HG03521 (cell line): ENCODE measurements at regions not wholly inside any gene's neighbourhood (a gene's known extent, or its start where the extent isn't known, plus 50 kb on each side); places are given as distances from the start of the nearest gene placed in this dataset.

ENCODE experiments used
- ATAC-seq: cut with Tn5 transposase; IDR thresholded peaks from one replicate; pipeline ENCODE4 v1.9.1; 2021; ENCODE audit warnings: mild to moderate bottlenecking, moderate library complexity; ENCODE audit not compliant: unreplicated experiment

DNA sequence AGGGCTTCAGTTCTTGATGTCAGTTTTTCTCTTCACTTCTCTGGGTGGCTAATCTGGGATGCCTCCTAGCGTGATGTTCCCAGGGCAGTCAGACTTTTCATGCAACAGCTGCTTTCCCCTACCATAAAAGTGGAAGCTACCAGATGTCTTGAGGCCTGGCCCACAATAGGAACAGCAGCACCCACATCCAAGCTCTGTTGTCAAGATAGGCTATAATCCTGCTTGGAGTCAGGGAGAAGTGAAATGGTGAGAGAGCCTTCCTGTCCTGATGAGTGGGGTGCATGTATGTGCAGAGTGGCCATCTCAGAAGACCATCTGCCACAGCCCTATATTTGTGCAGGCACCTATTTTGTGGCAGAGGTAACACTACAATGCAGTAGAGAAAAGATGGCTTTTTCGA, 108.0 kb downstream of the HTR5A start:
- no peak for ATAC-seq

GRCh38 chr7:155181768-155182167, 111.6 kb downstream of the HTR5A start:
- ATAC-seq, result no peak

GRCh38 chr7:155182406-155182970, 112.4 kb downstream of the HTR5A start:
- no peak for ATAC-seq

DNA sequence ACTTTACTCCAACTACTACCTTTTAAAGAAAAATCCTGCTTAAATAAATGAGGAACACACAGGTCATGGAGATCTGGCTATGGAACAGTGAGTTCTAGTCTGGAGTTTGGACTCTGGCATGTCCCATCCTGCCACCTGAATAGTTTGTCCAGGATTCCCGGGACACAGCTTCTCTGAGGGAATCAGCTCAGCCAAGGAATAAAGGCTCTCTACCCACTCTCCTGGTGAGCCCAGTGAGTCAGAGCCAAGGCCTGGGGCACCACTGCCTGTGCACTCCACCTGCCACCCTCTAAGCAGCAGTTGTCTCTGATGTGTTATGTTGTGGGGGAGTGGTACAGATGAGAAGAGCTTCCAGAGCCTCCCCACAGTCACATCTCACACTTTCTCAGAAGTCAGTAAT, 113.5 kb downstream of the HTR5A start:
- no peak for ATAC-seq

DNA sequence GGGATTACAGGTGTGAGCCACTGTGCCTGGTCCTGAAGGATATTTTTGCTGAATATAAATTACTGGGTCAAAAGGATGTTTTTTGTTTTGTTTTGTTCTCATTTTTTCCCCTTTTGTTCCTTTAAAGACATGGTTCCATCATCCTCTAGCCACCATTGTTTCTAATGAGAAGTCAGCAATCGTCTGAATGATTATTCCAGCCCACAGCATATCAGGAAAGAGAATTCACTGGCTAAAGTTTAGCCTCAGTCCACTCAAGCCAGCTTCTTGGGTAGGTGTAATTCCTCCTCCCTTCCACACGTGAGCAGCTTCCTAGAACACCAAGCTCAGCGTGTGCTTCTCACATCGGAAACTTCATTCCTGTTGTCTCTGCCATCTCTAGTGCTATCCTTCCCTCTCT, 112.8 kb upstream of the INSIG1 start:
- ATAC-seq, result no peak

DNA sequence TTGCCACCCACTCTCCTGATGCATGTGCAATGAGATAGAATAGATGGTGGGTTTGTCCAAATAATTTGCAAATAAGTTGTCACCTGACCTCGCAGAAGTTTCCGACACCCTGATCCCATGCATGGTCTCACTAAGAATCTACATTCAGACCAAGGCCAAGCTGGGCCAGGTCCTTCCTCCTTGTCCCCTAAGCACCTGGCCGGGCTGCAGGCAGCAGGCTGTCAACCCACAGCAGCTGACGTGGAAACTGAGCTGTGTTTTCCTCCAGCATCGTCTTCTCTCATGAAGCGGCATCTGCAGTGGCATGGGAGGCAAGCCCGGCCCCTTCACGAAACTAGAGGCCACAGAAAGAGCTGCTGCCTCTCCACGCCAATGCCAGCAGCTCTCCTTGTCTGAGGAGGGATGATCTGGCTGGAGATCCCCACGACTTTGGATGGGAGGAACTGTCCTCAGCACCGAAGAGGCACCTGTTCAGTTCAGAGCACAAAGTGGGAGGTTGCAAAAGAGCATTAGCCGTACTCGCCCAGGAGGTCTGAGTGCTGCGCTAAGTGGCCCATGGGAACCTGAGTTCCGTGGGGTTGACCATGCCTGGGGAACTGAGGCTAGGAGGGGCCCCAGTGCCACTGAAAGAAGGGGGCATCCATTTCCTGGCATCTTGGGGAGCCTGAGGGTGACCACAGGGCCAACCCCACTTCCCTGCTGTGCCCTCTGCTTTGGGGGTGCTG, 110.5 kb upstream of the INSIG1 start:
- no peak for ATAC-seq

GRCh38 chr7:155188357-155188756, 109.3 kb upstream of the INSIG1 start:
- ATAC-seq, result no peak

- ATAC-seq, result no peak
Observed at GRCh38 chr7:155188821-155189581, 108.7 kb upstream of the INSIG1 start.

DNA sequence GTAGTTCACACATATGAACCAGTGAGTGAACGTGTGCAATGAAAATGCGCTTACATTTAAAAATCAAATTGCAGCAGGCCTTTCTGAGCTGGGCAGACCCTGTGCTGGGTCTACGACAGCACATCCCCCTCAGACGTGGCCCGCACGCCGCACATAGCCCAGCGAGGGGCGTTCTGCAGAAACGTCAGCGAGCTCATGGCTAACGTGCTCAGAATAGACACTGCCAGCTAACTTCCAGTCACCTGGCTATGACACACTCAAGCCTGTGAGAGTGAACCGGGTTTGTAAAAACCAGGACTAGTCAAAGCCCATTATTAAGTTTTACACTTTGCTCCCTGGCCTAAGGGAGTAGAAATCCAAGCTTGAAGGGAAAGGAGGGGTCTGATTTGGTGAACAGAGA, 108.1 kb upstream of the INSIG1 start:
- ATAC-seq, result no peak

- ATAC-seq, result no peak
Observed at GRCh38 chr7:155190688-155191087, 107.0 kb upstream of the INSIG1 start.

DNA sequence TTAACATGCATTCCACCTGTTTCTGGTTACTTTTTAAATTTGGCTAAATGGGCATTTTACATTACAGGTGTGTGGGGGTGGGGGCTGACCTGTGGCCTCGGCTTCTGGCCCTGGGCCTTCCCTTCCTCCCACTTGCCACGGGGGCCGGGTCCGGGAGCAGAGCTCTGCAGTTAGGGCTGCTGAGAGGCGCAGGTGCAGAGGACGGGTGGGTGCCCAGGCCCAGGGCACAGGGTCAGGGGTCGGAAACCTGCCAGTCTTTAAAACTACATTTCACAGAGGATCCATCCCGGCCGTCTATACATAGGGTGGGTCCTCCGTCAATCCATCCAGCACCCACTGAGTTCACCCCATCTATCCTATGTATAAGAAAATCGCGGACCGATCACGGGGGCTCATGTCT, 106.5 kb upstream of the INSIG1 start:
- ATAC-seq, result no peak

DNA sequence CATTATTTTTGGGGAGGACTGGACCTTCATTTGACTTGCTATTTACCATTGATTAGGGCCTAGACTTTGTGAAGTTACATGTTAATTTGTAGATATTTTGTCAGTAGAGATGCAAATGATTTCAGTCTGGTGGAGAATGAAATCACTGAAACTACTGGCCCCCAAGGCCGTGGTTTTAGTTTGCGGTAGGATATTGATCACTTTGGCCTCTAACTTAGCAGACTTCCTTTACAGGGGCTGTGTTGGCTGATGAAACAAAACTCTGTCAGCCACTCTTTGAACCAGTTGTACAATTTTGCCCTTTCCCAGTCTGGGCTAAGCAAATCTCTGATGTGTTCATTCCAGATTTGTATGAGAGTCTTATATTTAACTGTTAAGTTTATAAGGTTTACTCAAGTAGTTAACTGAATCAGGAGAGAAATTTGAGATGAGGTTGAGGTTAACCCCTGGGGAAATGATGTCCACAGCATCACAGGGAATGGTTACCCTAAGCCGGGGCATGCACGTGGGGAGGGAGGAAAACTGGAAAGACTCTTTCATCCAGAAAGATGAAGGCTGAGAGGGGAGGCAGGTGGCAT, 105.7 kb upstream of the INSIG1 start:
- peak; percentile 53 for ATAC-seq

DNA sequence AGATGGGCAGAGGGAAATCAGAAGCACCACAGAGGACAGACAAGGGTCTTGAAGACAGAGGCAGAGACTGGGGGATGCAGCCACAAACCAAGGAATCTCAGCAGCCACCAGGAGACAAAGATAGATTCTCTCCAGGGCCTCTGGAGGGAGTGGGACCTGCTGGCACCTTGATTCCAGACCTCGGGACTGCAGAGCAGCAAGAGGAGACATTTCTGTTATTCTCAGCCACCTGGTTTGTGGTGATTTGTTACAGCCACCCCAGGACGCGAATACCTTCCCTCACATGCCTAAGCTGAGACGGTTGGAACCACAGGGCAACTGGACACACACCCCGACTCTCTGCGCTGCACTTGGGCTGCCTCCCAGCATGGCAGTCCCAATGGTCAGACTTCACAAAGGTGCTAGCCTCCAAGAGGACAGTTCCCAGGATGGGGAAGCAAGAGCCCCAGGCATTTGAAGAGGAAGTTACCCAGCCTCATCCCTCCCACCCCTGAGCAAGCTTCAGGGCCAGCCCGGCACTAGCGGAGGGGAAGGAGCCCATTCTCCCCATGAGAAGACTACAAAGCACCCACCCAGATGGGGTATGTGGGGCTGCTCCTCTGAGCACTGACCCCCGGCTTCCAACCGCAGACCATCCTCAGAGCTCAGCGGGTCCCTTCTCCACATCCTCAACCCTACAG, 104.6 kb upstream of the INSIG1 start:
- no peak for ATAC-seq

- no peak for ATAC-seq
Observed at GRCh38 chr7:155193716-155194115, 104.0 kb upstream of the INSIG1 start.

DNA sequence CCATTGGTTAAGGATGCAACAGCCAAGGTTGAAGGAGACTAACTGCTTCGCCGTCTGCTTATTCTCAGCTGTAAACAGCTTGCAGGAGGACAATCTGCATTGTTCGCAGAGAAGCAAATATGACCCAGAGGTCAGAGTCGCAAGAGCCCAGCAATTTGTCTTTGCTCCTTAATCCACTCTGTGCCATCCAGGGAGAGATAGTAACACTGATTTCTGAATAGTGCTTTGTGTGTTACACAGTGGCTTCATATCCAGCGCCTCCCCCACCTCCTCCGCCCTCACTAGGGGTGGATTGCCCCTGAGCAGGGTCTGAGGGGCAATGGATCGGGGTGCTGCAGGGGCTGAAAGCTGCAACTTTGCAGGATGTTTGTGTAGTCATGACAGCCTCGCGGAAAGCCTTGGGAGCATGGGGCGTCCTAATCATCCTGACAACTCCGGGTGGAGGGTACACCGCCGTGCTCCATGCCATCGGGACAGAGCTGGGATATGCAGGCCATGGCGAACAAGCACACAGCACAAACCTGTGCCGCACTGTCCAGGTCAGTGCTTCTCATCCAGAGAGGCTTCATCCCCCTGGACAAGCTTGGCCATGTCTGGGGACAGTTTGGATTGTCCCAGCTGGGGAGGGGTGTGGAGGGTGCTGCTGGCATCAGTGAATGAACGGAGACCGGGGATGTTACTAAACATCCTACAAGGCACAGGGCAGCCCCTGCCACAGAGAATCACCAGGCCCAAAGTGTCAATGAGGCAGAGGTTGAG, 103.1 kb upstream of the INSIG1 start:
- ATAC-seq, result no peak

DNA sequence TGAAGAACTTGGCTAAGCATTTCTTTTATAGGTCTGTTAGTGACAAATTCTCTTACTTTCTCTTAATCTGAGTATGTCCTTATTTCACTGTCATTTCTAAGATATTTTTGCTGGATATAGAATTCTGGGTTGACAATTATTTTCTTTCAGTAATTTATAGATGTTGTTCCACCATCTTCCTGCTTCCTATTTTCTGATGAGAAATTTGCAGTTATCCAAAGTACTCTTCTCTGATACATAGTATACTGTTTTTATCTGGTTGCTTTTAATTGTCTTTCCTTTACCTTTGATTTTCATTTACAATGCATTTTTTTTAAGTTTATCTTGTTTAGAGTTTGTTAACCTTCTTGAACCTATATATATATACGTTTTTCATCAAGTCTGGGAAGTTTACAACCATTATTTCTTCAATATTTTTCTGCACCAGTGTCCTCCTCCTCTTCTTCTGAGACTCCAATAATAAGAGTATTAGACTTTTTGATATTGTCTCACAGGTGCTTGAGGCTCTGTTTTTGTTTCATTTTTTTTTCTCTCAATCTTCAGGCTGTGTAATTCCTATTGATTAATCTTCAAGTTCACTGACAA, 101.6 kb upstream of the INSIG1 start:
- no peak for ATAC-seq

DNA sequence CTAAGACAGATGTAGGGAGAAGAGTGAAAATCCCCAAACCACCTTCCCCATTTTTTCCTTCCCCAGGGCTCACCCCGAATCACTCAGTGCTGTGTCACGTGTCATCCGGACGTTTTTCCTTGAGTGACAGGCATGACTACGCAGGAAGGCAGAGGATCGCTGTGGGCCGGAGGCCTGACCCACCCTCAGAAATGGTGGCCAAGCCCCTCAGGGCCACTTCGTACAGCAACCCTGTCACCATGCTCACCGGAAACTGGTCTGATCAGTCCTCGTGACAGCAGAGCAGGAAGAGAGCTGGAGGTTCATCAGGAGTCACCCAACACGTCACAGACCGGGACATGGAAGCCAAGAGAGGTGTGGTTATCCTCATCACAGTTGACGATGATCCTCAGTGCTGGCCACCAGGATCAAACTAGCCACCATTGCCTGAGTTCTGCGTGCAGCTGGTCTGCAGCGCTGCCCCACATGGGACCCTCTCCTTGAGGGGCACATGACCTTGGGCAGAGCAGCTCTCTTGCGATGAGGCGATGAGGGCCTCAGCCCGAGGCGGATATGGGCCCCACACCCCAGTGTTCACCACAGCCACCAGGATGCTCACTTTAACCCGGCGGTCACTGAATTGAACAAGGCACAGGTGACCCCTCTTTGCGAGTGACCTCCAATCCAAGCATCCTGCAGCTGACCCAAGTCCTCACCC, 99.3 kb upstream of the INSIG1 start:
- ATAC-seq, result no peak

GRCh38 chr7:155198901-155199845, 98.5 kb upstream of the INSIG1 start:
- peak; percentile 54 for ATAC-seq
